WTC11 (cell line): ENCODE measurements at regions not wholly inside any gene's neighbourhood (a gene's known extent, or its start where the extent isn't known, plus 50 kb on each side); places are given as distances from the start of the nearest gene placed in this dataset.
"Not testable (repeated sequence)": the region's sequence is repeated elsewhere in the genome, so short reads cannot be mapped to it uniquely, and the experiment has no call there.

Experiments
- ATF3 ChIP-seq: sonication (generic); formaldehyde crosslinking; conservative IDR thresholded peaks from 2 replicates; pipeline ENCODE4 v1.8.1; 2022; ENCODE audit warnings: mild to moderate bottlenecking, missing genetic modification reagents
- CREB1 ChIP-seq: sonication (generic); formaldehyde crosslinking; IDR thresholded peaks from 2 replicates; pipeline ENCODE4 v1.8.0; 2023; ENCODE audit warnings: mild to moderate bottlenecking, missing genetic modification reagents
- CTCF ChIP-seq: fragments of 200-600 bp; IDR thresholded peaks from 2 replicates; pipeline ENCODE4 v1.8.0; 2022; ENCODE audit warnings: antibody characterized with exemption
- ESRRA ChIP-seq: sonication (generic); formaldehyde crosslinking; IDR thresholded peaks from 2 replicates; pipeline ENCODE4 v1.8.1; 2022; ENCODE audit warnings: mild to moderate bottlenecking, missing genetic modification reagents, borderline replicate concordance
- NFYB ChIP-seq: sonication (generic); formaldehyde crosslinking; conservative IDR thresholded peaks from 2 replicates; pipeline ENCODE4 v1.8.0; 2022; ENCODE audit warnings: low read depth, missing genetic modification reagents
- ZNF232 ChIP-seq: sonication (generic); formaldehyde crosslinking; IDR thresholded peaks from 2 replicates; pipeline ENCODE4 v1.8.0; 2022; ENCODE audit warnings: mild to moderate bottlenecking, missing genetic modification reagents

GRCh38 chrX:9411682-9412081 lies 53.2 kb upstream of the TBL1X start:
- not testable (repeated sequence) for TF ChIP-seq CTCF; ZNF232 (CRISPR knock-in tag); CREB1 (CRISPR knock-in tag); NFYB (CRISPR knock-in tag); ATF3; ESRRA (CRISPR knock-in tag)
